ENCODE measurements at regions not wholly inside any gene's neighbourhood (a gene's known extent, or its start where the extent isn't known, plus 50 kb on each side); places are given as distances from the start of the nearest gene placed in this dataset.
A peak's percentile ranks its signal among the peaks of the same experiment; 100 is the strongest.

DNA sequence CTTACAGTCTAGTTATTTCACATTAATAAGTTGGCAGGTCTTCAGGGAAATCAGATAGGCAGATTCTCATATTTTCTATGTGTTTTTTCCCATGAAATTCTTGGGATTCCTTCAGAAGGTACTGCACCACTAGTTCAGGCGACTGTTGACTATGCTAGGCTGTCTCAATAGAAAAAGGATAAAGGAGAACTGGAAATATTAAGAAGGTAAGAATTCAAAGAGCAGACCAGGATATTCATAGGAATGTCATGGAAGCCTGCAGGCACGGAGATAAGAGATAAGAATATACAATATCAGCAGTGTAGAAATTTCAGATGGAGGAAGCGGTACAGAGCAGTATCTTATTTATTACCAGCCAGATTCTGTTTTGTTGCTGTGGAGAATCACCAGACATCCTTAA lies 432.1 kb upstream of the MDFIC2 start:
- Histone ChIP-seq H3K79me2 (ENCODE audit: control insufficient read depth, insufficient read depth, low read length) (no peaks in the 10 kb centered on the region), H3K27ac (ENCODE audit: insufficient read depth, low read depth, low read length) (no peak overlapping the region), H2AFZ (ENCODE audit: low read depth, low read length) (no peak overlapping the region), H3K4me2 (ENCODE audit: insufficient read depth, low read length) (no peak overlapping the region), H3K9ac (replicated peaks; ENCODE audit: extremely low read depth, insufficient read depth, low read length) (no peak overlapping the region), H3K27me3 (ENCODE audit: control insufficient read depth in 2 of 2, insufficient read depth in 2 of 2, low read length in 2 of 2) (no peaks in the 10 kb centered on the region), H3K9me1 (replicated peaks; ENCODE audit: control insufficient read depth, extremely low read depth, insufficient read depth, low read length) (no peaks in the 10 kb centered on the region), H3K4me3 (replicated peaks in 1 of 3; ENCODE audit: insufficient read depth in 1 of 3, low read depth in 1 of 3, low read length in 3 of 3) (no peak overlapping the region), H3K9me3 (replicated peaks; ENCODE audit: control insufficient read depth, insufficient read depth, low read length) (no peaks in the 10 kb centered on the region), H4K20me1 (replicated peaks; ENCODE audit: control insufficient read depth, extremely low read depth, insufficient read depth, low read length) (no peaks in the 10 kb centered on the region), H3K36me3 (ENCODE audit: control insufficient read depth in 2 of 2, extremely low read depth in 1 of 2, insufficient read depth in 2 of 2, low read length in 2 of 2) (no peaks in the 10 kb centered on the region), H3K4me1 (ENCODE audit: control insufficient read depth, extremely low read depth, insufficient read depth, low read length) (no peaks in the 10 kb centered on the region)
- dilution Hi-C loops (cut with MboI; ENCODE audit: extremely low pct_ligation_motif_present, low sequenced_read_pairs) (no loop called here), intact Hi-C loops (cut with micrococcal nuclease) (no loop called here)
- peak; percentile 4 for FAIRE-seq
- TF ChIP-seq JUN (IDR thresholded peaks at IDR 0.05; ENCODE audit: borderline replicate concordance, insufficient read depth, insufficient read length, low read depth), result peak; percentile 7
- TF ChIP-seq FOS (IDR thresholded peaks at IDR 0.05; ENCODE audit: borderline replicate concordance, insufficient read depth, low read length), result no peak
- DNase-seq (ENCODE audit: low read depth, low spot score), result peak; percentile 95
- POLR2A ChIA-PET, result no interaction called here
- CTCF ChIA-PET, result no interaction called here
- BruUV-seq (replicated peaks), result no TSS peak

- Histone ChIP-seq H3K4me1 (ENCODE audit: control insufficient read depth, extremely low read depth, insufficient read depth, low read length) (peaks cover 2% of the 10 kb centered on the region), H4K20me1 (replicated peaks; ENCODE audit: control insufficient read depth, extremely low read depth, insufficient read depth, low read length) (no peaks in the 10 kb centered on the region), H3K4me2 (ENCODE audit: insufficient read depth, low read length) (no peak overlapping the region), H3K4me3 (replicated peaks in 1 of 3; ENCODE audit: insufficient read depth in 1 of 3, low read depth in 1 of 3, low read length in 3 of 3) (no peak overlapping the region), H3K36me3 (ENCODE audit: control insufficient read depth in 2 of 2, extremely low read depth in 1 of 2, insufficient read depth in 2 of 2, low read length in 2 of 2) (no peaks in the 10 kb centered on the region), H3K27me3 (ENCODE audit: control insufficient read depth in 2 of 2, insufficient read depth in 2 of 2, low read length in 2 of 2) (no peaks in the 10 kb centered on the region), H3K79me2 (ENCODE audit: control insufficient read depth, insufficient read depth, low read length) (no peaks in the 10 kb centered on the region), H3K9me1 (replicated peaks; ENCODE audit: control insufficient read depth, extremely low read depth, insufficient read depth, low read length) (no peaks in the 10 kb centered on the region), H2AFZ (ENCODE audit: low read depth, low read length) (no peak overlapping the region), H3K27ac (ENCODE audit: insufficient read depth, low read depth, low read length) (no peak overlapping the region), H3K9me3 (replicated peaks; ENCODE audit: control insufficient read depth, insufficient read depth, low read length) (no peaks in the 10 kb centered on the region), H3K9ac (replicated peaks; ENCODE audit: extremely low read depth, insufficient read depth, low read length) (no peak overlapping the region)
- no peak for TF ChIP-seq JUN (IDR thresholded peaks at IDR 0.05; ENCODE audit: borderline replicate concordance, insufficient read depth, insufficient read length, low read depth)
- TF ChIP-seq, protein P1, sequence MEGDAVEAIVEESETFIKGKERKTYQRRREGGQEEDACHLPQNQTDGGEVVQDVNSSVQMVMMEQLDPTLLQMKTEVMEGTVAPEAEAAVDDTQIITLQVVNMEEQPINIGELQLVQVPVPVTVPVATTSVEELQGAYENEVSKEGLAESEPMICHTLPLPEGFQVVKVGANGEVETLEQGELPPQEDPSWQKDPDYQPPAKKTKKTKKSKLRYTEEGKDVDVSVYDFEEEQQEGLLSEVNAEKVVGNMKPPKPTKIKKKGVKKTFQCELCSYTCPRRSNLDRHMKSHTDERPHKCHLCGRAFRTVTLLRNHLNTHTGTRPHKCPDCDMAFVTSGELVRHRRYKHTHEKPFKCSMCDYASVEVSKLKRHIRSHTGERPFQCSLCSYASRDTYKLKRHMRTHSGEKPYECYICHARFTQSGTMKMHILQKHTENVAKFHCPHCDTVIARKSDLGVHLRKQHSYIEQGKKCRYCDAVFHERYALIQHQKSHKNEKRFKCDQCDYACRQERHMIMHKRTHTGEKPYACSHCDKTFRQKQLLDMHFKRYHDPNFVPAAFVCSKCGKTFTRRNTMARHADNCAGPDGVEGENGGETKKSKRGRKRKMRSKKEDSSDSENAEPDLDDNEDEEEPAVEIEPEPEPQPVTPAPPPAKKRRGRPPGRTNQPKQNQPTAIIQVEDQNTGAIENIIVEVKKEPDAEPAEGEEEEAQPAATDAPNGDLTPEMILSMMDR (IDR thresholded peaks at IDR 0.05; ENCODE audit: extremely low read depth in 1 of 2, insufficient read depth in 1 of 2, low read depth in 1 of 2, low read length in 2 of 2), result no peak
- no peak for TF ChIP-seq POLR2A (IDR thresholded peaks at IDR 0.05; ENCODE audit: low read depth, low read length)
- TF ChIP-seq GATA2 (IDR thresholded peaks at IDR 0.05; ENCODE audit: insufficient read depth, insufficient read length, low read depth, low read length), result no peak
- no peak for TF ChIP-seq EZH2 (IDR thresholded peaks at IDR 0.05; ENCODE audit: borderline replicate concordance, low read depth, low read length, severe bottlenecking)
- no peak for TF ChIP-seq POLR2AphosphoS5 (IDR thresholded peaks at IDR 0.05; ENCODE audit: insufficient read depth, low read depth, low read length)
- no peak for TF ChIP-seq MYC (IDR thresholded peaks at IDR 0.05; ENCODE audit: low read depth, low read length)
- no peak for TF ChIP-seq MAX (IDR thresholded peaks at IDR 0.05; ENCODE audit: insufficient read depth, insufficient read length)
- TF ChIP-seq FOS (IDR thresholded peaks at IDR 0.05; ENCODE audit: borderline replicate concordance, insufficient read depth, low read length), result no peak
- ChIA-PET POLR2A (no interaction called here), CTCF (interaction anchor here (1.1 kb wide), 1 partner anchor 27 kb away, joined by 3 read pairs; no protein-coding TSS in a partner anchor)
- BruUV-seq (replicated peaks), result no TSS peak
- DNase-seq (ENCODE audit: low read depth, low spot score) (peak; percentile 31), FAIRE-seq (no peak)
- dilution Hi-C loops (cut with MboI; ENCODE audit: extremely low pct_ligation_motif_present, low sequenced_read_pairs), result no loop called here
- intact Hi-C loops (cut with micrococcal nuclease), result no loop called here
These were observed 431.3 kb upstream of the MDFIC2 start for GRCh38 chr3:70743754-70744153.

Measured in endothelial cell of umbilical vein (primary cell).